CD4-positive, CD25-positive, alpha-beta regulatory T cell (primary cell): ENCODE measurements at regions not wholly inside any gene's neighbourhood (a gene's known extent, or its start where the extent isn't known, plus 50 kb on each side); places are given as distances from the start of the nearest gene placed in this dataset.

Experiments
- ATAC-seq, 2 donors: fragments of 150-1000 bp; cut with Tn5 transposase; one replicate each; pipeline ENCODE4 v1.10.0; 2021; ENCODE audit warnings: low read depth in 2 of 2, moderate number of reproducible peaks in 2 of 2, moderate library complexity in 1 of 2
- DNase-seq, 3 donors: peaks; one replicate each; pipeline versions ENCODE4 v3.0.0 to v3.0.0-alpha.2; 2012 to 2022; ENCODE audit warnings: mixed read lengths in 1 of 3
- H3K27ac ChIP-seq: one replicate; pipeline ENCODE4 v1.7.0; 2013; ENCODE audit warnings: mild to moderate bottlenecking, low read length; ENCODE audit not compliant: insufficient read depth, poor library complexity, severe bottlenecking
- H3K27me3 ChIP-seq: one replicate; pipeline ENCODE4 v1.7.0; 2013; ENCODE audit warnings: low read length; ENCODE audit not compliant: control insufficient read depth, insufficient read depth
- H3K36me3 ChIP-seq: one replicate; pipeline ENCODE4 v1.7.0; 2013; ENCODE audit warnings: mild to moderate bottlenecking, low read length, moderate library complexity; ENCODE audit not compliant: control insufficient read depth, insufficient read depth
- H3K4me1 ChIP-seq: 2 replicates; pipeline ENCODE4 v1.7.0; 2013; ENCODE audit warnings: mild to moderate bottlenecking, low read length; ENCODE audit not compliant: insufficient read depth, control insufficient read depth, poor library complexity, severe bottlenecking
- H3K4me3 ChIP-seq: one replicate; pipeline ENCODE4 v1.7.0; 2013; ENCODE audit warnings: low read depth, mild to moderate bottlenecking, low read length, moderate library complexity
- H3K9me3 ChIP-seq, 2 experiments: 1 replicate in 1 of 2; 2 replicates in 1 of 2; pipeline ENCODE4 v1.7.0; 2013; ENCODE audit warnings: low read length in 2 of 2, mild to moderate bottlenecking in 1 of 2, moderate library complexity in 1 of 2; ENCODE audit not compliant: control insufficient read depth in 2 of 2
- H3K27ac Mint-ChIP-seq, 3 donors: one replicate each; pipeline ENCODE4 v1.8.0; 2020 to 2022; ENCODE audit warnings: mild to moderate bottlenecking in 3 of 3, mixed read lengths in 3 of 3, moderate library complexity in 2 of 3
- H3K27me3 Mint-ChIP-seq: one replicate; pipeline ENCODE4 v1.8.0; 2022; ENCODE audit warnings: mild to moderate bottlenecking, mixed read lengths
- H3K36me3 Mint-ChIP-seq: one replicate; pipeline ENCODE4 v1.8.0; 2020; ENCODE audit warnings: mixed read lengths
- H3K4me1 Mint-ChIP-seq, 4 donors: one replicate each; pipeline ENCODE4 v1.8.0; 2020 to 2022; ENCODE audit warnings: mixed read lengths in 4 of 4, mild to moderate bottlenecking in 1 of 4
- H3K4me3 Mint-ChIP-seq, 4 donors: one replicate each; pipeline ENCODE4 v1.8.0; 2020 to 2022; ENCODE audit warnings: mild to moderate bottlenecking in 4 of 4, mixed read lengths in 4 of 4, moderate library complexity in 3 of 4
- H3K9me3 Mint-ChIP-seq, 7 donors: one replicate each; pipeline ENCODE4 v1.8.0; 2020 to 2022; ENCODE audit warnings: mixed read lengths in 7 of 7, mild to moderate bottlenecking in 3 of 7, moderate library complexity in 2 of 7

GRCh38 chr12:124617615-124618014, 50.2 kb upstream of the NCOR2 start:
- Histone ChIP-seq H3K27ac (no peak overlapping the region), H3K27me3 (no peaks in the 10 kb centered on the region), H3K9me3 (peaks cover 0 to 7% of the 10 kb centered on the region in 2 experiments), H3K4me3 (no peak overlapping the region), H3K4me1 (no peaks in the 10 kb centered on the region), H3K36me3 (no peaks in the 10 kb centered on the region)
- peaks cover 5% of the 10 kb centered on the region for H3K27me3 Mint-ChIP-seq
- peaks cover 0 to 4% (median 0%) of the 10 kb centered on the region in 7 donors for H3K9me3 Mint-ChIP-seq
- ATAC-seq (no peak), DNase-seq (no peak)
- H3K4me1 Mint-ChIP-seq: peaks cover 0 to 4% (median 0%) of the 10 kb centered on the region in 4 donors
- H3K36me3 Mint-ChIP-seq: no peaks in the 10 kb centered on the region
- no peak overlapping the region for H3K27ac Mint-ChIP-seq
- no peak overlapping the region for H3K4me3 Mint-ChIP-seq
